ENCODE measurements at regions not wholly inside any gene's neighbourhood (a gene's known extent, or its start where the extent isn't known, plus 50 kb on each side); places are given as distances from the start of the nearest gene placed in this dataset.

DNA sequence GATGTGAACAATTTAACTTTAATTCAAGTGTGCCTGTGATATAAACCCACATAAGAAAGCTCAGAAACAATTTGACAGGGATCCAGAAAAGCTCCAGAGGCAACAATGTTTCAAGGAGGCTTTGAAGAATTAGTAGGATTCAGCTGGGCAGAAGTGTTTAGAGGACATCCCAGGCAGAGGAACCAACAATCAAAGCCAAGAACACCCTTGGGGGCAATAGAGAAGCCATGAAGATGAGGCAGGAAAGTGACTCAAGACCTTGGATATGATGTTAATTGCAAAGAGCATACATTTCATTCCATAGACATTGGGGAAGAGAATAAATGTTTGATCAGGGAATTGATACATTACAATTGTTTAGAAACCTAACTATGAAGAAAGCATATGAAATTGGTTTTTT is 280.3 kb downstream of the LTN1 start:
- H3K4me1 ChIP-seq: no peaks in the 10 kb centered on the region
- H3K4me3 ChIP-seq (ENCODE audit: low read depth, low read length): no peak overlapping the region
- TF ChIP-seq, protein P1, sequence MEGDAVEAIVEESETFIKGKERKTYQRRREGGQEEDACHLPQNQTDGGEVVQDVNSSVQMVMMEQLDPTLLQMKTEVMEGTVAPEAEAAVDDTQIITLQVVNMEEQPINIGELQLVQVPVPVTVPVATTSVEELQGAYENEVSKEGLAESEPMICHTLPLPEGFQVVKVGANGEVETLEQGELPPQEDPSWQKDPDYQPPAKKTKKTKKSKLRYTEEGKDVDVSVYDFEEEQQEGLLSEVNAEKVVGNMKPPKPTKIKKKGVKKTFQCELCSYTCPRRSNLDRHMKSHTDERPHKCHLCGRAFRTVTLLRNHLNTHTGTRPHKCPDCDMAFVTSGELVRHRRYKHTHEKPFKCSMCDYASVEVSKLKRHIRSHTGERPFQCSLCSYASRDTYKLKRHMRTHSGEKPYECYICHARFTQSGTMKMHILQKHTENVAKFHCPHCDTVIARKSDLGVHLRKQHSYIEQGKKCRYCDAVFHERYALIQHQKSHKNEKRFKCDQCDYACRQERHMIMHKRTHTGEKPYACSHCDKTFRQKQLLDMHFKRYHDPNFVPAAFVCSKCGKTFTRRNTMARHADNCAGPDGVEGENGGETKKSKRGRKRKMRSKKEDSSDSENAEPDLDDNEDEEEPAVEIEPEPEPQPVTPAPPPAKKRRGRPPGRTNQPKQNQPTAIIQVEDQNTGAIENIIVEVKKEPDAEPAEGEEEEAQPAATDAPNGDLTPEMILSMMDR (IDR thresholded peaks at IDR 0.05; ENCODE audit: insufficient read depth in 1 of 2, low read depth in 1 of 2, low read length in 1 of 2, severe bottlenecking in 1 of 2, unreplicated experiment in 1 of 2): no peak
- no peak overlapping the region for H3K27ac Mint-ChIP-seq (ENCODE audit: unreplicated experiment)
- H3K27me3 Mint-ChIP-seq (ENCODE audit: insufficient read depth, unreplicated experiment): peaks cover 7% of the 10 kb centered on the region
- intact Hi-C loops (cut with micrococcal nuclease; ENCODE audit: unreplicated experiment): no loop called here
- ChIA-PET CTCF (no interaction called here), POLR2A (no interaction called here)
- no peak for DNase-seq
- BruUV-seq (replicated peaks): no TSS peak
- no peaks in the 10 kb centered on the region for H3K9me3 ChIP-seq
- H3K27me3 ChIP-seq (replicated peaks; ENCODE audit: control insufficient read depth, insufficient read depth, low read length): no peaks in the 10 kb centered on the region
- H3K9me3 Mint-ChIP-seq (ENCODE audit: unreplicated experiment): no peaks in the 10 kb centered on the region
- H3K36me3 Mint-ChIP-seq (ENCODE audit: insufficient read depth, unreplicated experiment): no peaks in the 10 kb centered on the region
- H3K4me3 Mint-ChIP-seq (ENCODE audit: unreplicated experiment): no peak overlapping the region
- H3K4me1 Mint-ChIP-seq (ENCODE audit: low read depth, unreplicated experiment): no peaks in the 10 kb centered on the region
- no peaks in the 10 kb centered on the region for H3K36me3 ChIP-seq (ENCODE audit: control insufficient read depth, insufficient read depth, low read length)

GRCh38 chr21:28705616-28706015 is 287.1 kb downstream of the LTN1 start:
- Mint-ChIP-seq H3K27me3 (ENCODE audit: insufficient read depth, unreplicated experiment) (no peaks in the 10 kb centered on the region), H3K9me3 (ENCODE audit: unreplicated experiment) (peaks cover 20% of the 10 kb centered on the region), H3K36me3 (ENCODE audit: insufficient read depth, unreplicated experiment) (no peaks in the 10 kb centered on the region), H3K4me3 (ENCODE audit: unreplicated experiment) (no peak overlapping the region), H3K27ac (ENCODE audit: unreplicated experiment) (no peak overlapping the region), H3K4me1 (ENCODE audit: low read depth, unreplicated experiment) (no peaks in the 10 kb centered on the region)
- Histone ChIP-seq H3K4me1 (no peaks in the 10 kb centered on the region), H3K9me3 (no peaks in the 10 kb centered on the region; the same call in 1 of the 2 replicates), H3K4me3 (ENCODE audit: low read depth, low read length) (no peak overlapping the region), H3K36me3 (ENCODE audit: control insufficient read depth, insufficient read depth, low read length) (no peaks in the 10 kb centered on the region), H3K27me3 (replicated peaks; ENCODE audit: control insufficient read depth, insufficient read depth, low read length) (no peaks in the 10 kb centered on the region)
- CTCF ChIA-PET: no interaction called here
- no TSS peak for BruUV-seq (replicated peaks)
- POLR2A ChIA-PET: no interaction called here
- DNase-seq: no peak
- intact Hi-C loops (cut with micrococcal nuclease; ENCODE audit: unreplicated experiment): no loop called here
- TF ChIP-seq, protein P1 (IDR thresholded peaks at IDR 0.05; ENCODE audit: insufficient read depth in 1 of 2, low read depth in 1 of 2, low read length in 1 of 2, severe bottlenecking in 1 of 2, unreplicated experiment in 1 of 2): no peak

DNA sequence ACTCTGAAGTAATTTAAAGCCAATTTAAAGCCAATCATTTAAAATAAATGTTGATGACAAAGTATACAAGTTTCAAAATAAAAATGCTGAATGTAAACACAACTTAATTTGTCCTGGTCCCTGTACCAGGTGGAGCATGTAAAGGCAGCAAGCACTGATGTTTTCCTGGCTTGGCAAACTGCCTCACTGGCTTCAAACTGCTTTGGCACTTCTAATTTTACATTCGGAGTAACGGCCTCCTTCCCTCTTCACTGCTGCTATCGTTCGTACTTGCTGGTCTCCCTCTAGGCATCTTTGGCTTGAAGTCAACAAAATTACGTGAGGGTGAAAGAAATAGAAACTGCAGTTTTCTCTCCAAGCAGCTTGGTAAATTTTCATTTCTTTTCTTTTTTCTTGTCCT is 287.9 kb downstream of the LTN1 start:
- no TSS peak for BruUV-seq (replicated peaks)
- H3K27me3 Mint-ChIP-seq (ENCODE audit: insufficient read depth, unreplicated experiment): no peaks in the 10 kb centered on the region
- ChIA-PET POLR2A (no interaction called here), CTCF (no interaction called here)
- no peaks in the 10 kb centered on the region for H3K4me1 ChIP-seq
- no peak overlapping the region for H3K4me3 Mint-ChIP-seq (ENCODE audit: unreplicated experiment)
- H3K4me3 ChIP-seq (ENCODE audit: low read depth, low read length): no peak overlapping the region
- peaks cover 20% of the 10 kb centered on the region for H3K9me3 Mint-ChIP-seq (ENCODE audit: unreplicated experiment)
- H3K9me3 ChIP-seq: no peaks in the 10 kb centered on the region; the same call in 1 of the 2 replicates
- intact Hi-C loops (cut with micrococcal nuclease; ENCODE audit: unreplicated experiment): no loop called here
- no peaks in the 10 kb centered on the region for H3K36me3 ChIP-seq (ENCODE audit: control insufficient read depth, insufficient read depth, low read length)
- no peak for DNase-seq
- no peaks in the 10 kb centered on the region for H3K36me3 Mint-ChIP-seq (ENCODE audit: insufficient read depth, unreplicated experiment)
- H3K27ac Mint-ChIP-seq (ENCODE audit: unreplicated experiment): no peak overlapping the region
- H3K27me3 ChIP-seq (replicated peaks; ENCODE audit: control insufficient read depth, insufficient read depth, low read length): no peaks in the 10 kb centered on the region
- H3K4me1 Mint-ChIP-seq (ENCODE audit: low read depth, unreplicated experiment): no peaks in the 10 kb centered on the region
- TF ChIP-seq, protein P1 (IDR thresholded peaks at IDR 0.05; ENCODE audit: insufficient read depth in 1 of 2, low read depth in 1 of 2, low read length in 1 of 2, severe bottlenecking in 1 of 2, unreplicated experiment in 1 of 2): no peak

All from Caco-2 (cell line).